HG02884 (cell line): ENCODE measurements at regions not wholly inside any gene's neighbourhood (a gene's known extent, or its start where the extent isn't known, plus 50 kb on each side); places are given as distances from the start of the nearest gene placed in this dataset.
"Not testable (repeated sequence)": the region's sequence is repeated elsewhere in the genome, so short reads cannot be mapped to it uniquely, and the experiment has no call there.

Source experiments
- ATAC-seq: cut with Tn5 transposase; IDR thresholded peaks from one replicate; pipeline ENCODE4 v1.9.1; 2021; ENCODE audit warnings: mild to moderate bottlenecking, moderate library complexity; ENCODE audit not compliant: unreplicated experiment

DNA sequence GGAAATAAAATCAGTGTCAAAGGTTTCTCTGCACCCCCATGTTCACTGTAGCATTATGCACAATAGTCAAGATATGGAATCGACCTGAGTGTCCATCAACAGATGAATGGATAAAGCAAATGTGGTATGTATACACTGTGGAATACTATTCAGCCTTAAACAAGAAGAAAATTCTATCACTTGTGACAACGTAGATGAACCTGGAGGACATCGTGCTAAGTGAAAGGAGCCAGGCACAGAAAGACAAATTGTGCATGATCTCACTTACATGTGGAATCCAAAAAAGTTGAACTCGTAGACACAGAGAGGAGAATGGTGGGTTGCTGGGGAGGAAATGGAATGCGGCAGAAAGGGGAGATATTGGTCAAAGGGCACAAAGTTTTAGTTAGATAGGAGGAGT, 136.3 kb upstream of the ESR1 start:
- no peak for ATAC-seq

DNA sequence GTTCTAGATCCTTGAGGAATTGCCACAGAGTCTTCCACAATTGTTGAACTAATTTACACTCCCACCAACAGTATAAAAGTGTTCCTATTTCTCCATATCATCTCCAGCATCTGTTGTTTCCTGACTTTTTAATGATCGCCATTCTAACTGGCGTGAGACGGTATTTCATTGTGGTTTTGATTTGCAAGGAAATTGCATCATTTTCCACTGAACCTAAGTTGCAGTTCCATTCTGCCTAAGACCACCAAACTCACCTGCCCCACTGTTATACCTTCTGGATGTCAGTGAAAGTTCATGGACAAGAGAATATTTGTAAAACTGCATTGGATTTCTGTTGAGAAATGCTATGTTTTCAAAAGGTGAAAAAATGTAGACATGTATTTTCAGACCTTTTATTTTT, 132.9 kb upstream of the ESR1 start:
- no peak for ATAC-seq

DNA sequence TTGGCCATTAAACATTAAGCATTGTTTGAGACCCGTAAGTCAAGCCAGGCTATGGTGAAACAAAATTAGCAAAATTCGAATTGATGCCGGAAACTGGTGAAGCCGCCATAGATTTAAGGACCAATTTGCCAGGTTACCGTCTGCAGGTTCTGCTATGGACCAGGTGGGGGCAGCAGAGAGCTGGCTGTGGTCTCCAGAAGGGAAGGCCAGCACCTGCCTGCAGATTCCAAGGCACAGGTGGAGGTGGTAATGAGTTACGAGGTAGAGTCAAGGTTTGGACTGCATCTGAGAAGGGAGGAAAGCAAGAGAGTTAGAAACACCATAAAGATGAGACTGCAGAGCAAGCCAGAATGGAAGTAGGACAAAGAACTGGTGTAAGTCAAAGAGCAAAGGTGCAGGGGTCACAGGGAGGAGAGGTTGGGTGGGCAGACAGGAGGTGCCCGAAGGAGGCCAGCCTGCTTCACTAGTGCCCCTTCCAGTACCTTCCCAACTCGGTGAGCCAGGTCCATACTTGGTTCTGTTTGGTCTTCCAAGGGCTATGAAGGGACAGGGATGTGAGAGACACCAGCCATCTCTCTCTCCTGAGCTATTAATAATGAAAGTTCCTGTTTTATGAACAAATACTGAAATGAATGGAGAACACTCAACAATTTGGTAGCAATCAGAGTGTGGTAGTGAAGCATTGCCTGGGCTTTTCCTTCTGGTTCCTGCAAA, 131.6 kb upstream of the ESR1 start:
- peak; percentile 87 for ATAC-seq

DNA sequence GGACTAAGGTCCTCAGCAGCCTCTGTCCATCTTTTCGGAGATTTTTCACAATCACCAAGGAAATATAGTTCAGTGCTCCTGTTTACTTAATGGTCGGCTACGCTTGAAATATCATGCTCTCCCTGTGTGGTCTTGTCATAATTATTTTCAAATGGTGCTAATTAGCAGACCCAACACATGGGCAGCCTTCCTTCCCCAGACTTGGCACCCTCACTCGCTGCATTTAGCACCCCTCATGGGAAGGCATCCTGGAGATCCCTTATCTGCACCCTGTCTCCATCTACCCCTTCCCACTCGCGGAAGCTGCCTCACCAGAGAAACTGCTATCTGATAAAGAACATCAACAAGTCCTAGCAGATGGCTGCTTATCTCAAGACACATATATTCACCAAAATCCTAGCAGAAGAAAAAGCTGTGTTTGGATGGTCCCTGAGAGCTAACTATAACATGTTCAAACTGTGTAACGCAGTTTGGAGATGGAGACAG, 131.0 kb upstream of the ESR1 start:
- ATAC-seq: no peak

DNA sequence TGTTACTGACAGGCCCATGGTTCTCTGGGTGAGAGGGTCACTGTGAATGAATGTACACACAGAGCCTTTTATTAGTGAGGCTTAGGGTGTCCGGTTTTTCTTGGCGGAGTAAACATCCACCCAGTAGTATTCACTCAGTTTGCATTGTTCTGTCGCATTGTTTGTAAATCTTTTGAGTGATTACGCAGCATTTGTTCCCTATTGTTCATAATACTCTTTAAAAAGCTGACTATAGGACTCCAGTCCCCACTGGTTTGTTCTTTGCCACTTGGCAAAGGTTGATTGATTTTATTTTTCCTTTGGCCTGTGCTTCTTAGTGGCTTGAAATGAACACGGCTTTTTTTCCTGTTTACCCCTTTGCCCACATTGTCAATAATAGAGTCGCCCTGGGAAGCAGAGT, 130.1 kb upstream of the ESR1 start:
- no peak for ATAC-seq

DNA sequence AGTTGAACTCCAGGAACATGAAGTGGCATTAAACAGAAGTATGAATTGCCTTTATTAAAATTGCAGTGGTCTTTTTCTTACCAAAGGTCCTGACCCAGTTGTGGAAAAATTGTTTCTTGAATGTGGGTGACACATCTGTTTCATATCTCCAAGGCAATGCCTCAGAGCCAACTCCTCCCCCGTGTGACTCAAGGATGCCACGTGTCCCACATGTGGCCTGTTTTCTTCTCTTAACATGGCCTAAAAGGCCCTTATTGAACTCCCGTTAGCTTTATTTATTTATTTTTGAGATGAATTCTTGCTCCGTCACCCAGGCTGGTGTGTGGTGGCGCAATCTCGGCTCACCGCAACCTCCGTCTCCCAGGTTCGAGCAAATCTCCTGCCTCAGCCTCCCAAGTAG, 128.4 kb upstream of the ESR1 start:
- ATAC-seq: no peak

DNA sequence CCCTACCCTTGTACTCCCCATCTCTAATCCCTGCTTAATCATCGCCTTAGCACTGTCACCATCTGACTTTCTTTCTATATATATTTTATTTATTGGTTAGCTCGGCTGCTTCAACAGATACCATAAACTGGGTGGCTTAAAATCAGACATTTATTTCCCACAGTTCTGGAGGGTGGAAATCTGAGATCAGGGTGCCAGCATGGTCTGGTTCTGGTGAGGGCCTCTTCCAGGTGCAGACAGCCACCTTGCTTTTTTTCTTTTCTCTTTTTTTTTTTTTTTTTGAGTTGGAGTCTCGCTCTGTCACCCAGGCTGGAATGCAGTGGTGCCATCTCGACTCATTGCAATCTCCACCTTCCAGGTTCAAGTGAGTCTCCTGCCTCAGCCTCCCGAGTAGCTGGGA, 127.5 kb upstream of the ESR1 start:
- no peak for ATAC-seq

DNA sequence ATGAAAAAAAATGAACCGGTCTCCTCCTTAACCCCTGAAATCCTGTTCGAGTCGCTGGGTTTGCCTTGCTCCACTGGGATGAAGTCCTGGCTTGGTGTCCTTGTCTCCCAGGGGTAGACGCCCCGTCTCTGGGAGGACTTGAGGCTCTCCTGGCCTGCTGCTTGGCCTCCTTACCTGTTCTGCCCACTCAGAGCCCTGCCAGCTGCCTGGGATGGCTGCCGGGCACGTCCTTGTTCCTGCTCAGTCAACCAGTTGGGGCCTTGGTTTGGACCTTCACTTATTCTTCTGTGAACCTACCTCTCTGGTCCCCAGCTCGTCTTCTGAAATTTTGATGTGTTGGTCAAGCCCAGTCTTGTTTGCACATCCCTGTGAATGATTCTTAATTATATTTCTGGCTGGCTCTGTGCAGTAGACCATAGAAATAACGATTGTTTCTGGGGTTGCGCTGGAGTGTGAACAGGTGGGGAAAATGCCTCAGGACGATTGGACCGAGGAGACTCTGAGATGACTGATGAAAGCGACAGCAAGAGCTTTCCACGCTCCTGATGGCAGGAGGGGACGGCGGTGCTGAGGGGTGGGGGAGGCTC, 126.5 kb upstream of the ESR1 start:
- no peak for ATAC-seq

DNA sequence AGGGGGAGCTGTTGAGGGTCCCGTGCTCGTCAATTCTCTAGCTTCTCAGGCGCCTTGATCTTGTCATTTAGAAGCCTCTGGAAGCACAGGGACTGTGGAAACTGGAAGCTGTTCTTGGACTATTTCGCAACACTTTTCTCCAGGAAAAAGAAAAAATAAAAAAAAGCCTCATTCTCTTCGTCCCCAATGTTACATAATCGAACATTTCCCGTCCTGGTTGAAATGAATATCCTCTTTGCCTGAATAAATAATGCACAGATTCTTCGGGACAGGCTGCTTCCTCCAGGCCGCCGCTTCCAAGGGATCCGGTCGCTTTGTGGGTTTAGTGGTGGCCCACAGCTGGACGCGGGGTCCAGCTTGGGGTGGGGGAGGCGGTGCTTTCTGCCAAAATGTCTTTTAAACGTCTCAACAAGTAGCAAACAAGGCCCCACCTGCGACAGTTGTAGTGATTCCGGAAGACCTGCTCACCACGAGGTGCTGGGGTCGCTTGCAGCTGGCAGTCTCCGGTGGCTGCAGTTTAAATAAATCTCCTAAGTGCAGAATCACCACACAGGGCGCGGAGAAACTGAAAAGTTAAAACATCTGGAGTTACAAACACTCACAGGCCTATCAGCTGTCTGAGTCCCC, 125.9 kb upstream of the ESR1 start:
- no peak for ATAC-seq

DNA sequence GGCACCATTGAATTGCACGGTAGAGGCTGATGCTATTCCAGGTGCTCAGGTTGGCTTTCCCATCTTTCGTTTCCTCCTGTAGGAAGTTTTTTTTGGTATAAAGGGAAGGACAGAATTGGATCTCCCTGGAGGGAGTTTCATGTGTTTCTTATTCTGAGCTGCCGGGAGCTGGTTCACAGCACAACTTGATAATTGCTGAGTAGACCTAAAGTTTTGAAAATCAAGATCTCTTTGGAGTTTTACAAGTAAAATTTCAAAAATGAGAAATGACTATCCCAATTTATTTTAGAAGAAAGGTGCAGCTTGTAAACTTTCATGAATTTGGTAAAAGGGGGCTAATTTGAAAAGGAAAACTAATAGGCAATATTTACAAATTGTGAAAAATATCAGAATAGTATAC, 125.2 kb upstream of the ESR1 start:
- ATAC-seq: no peak

DNA sequence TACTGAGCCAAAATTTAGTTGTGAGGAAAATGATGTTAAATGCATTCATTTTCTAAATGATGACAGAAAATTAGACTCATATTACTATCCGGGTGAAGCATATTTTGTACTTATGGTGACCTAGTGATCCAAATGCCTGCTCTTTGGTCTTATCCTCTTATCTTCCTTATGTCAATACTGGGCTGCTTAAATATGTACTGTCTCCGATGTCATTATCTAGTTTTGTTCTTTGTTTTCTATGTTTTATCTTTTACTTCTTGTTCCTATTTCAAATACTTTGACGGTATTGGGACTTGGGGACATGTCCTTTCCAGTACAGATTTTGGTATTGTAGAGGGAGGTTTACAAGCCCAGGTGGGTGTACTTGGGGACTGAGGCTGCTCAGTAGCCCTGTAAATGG, 124.6 kb upstream of the ESR1 start:
- ATAC-seq: no peak

DNA sequence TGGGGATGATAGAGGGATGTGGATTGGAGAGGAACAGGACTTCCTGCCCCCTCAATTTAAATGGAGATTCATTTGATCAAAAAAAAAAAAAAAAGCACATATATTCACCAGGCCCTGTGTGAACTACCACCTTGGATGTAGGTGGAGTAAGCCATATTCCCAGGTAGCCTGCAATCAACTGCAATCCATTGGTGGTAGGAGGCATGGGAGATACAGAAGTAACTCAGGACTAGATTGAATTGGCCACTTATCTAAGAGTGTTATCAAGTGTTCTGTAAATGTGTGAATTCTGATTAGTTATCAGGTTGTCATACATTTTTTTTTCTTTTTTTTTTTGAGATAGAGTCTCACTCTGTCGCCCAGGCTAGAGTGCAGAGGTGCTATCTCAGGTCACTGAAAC, 124.1 kb upstream of the ESR1 start:
- ATAC-seq: no peak

DNA sequence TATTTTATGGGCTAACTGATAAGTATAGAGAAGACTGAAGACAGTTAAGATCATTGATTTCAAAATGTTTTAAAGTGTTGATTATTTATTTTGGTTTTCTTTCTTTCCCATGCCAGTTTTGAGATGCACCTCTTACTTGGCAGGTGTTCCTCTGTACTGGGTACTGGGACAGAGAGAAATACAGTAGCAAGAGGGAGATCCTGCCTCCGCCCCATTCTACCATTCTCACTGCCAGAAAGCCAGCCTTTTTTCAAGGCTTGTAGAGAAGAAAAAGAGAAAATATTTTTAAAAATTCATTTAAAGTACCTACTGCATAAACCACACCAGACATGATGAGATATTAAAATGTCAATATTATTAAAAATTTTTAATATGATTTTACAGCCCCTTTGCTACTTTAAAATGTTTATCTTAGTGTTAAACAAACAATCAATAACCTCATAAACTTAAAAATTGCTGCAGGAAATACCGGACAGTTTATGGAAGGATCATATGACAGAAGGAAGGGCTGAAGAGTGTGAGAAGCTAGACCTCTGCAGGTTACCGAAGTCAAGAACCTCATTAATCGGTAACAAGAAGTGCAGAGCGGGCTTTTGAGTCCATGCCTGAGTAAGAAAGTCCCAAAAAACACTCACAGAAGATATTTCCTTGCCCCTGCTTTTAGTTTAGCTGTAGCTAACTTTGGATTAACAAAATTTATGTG, 117.8 kb upstream of the ESR1 start:
- no peak for ATAC-seq

DNA sequence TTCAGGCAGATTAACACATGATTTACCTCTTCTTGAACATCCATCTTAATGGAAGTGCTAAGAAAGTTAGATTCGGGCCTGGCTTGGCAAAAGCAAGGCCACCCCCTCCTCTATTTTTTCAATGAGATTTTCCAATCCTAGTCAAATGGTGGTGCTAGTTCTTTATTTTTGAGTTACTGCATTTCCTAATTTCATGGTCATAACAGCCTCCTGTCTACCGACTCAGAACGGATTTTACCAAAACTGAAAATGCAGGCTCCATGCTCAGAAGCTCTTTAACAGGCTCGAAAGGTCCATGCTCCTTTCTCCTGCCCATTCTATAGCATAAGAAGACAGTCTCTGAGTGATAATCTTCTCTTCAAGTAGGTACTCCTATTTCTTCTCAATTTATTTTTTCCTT, 117.2 kb upstream of the ESR1 start:
- ATAC-seq: no peak

DNA sequence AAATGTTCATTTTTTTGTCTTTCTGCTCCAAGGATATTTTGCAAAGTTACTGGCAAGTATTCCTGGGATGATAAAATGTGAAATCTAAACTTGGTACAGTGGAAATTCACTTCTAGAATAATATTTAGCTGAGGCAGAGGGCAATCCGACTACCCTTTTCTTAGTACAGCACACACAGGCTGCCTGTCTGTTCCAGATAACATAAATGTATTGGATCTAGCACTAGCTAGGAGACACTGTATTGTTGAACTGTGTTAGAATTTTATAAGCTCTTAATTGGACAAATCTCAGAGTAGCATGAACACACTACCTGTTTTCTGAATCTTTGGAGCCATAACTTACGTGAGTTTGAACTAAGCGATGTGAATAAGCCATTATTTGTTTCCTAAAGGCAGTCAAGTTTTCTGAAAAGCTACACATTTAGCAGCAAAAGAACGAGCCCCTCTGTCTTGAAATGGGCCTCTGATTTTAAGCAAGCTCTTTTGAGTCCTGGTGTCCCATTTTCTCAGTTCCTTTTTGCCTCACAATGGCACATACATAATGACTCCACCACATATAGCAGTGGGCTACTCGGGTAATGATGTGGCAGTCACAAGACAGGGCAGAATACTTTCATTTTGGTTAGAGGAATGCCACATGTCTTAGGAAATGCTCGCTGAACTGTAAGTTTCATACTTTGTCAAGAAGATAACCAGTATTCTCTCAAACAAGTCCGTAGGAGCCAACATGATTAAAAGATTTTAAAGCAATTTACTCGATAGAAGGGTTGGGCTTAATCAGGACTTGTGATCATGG, 116.5 kb upstream of the ESR1 start:
- ATAC-seq: peak; percentile 98

DNA sequence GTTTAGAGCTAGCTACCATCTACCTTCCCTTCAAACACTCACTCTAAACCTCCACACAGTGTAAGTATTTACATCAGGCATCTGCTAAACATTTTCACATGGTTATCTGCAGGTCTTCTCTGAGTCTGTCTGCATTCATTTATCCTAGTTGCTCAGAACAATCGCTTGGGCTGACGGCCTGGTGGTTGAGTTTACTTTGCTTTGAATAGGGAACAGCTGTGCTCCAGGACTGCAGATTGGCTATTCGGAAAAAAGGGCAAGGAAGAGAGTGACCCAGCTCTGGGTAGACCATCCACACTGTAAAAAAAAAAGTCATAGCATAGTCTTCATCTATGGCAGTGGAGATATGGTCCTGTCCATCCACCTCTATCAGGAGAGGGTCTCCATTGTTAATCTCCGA, 115.3 kb upstream of the ESR1 start:
- no peak for ATAC-seq

DNA sequence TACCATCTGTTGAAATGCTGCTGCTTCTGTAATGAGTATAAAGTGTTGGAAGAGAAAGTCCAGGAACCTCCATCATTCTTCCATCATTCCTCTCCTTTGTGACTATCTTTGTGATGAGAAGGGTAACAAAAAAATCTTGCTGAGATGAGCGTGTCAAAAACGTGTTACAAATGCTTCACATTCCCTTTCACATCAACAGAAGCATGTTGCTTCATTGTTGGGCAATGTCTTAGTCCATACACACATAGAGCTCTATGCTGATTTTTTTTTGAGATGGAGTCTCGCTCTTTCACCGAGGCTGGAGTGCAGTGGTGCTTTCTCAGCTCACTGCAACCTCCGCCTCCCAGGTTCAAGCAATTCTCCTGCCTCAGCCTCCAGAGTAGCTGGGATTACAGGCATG, 114.1 kb upstream of the ESR1 start:
- ATAC-seq: no peak

DNA sequence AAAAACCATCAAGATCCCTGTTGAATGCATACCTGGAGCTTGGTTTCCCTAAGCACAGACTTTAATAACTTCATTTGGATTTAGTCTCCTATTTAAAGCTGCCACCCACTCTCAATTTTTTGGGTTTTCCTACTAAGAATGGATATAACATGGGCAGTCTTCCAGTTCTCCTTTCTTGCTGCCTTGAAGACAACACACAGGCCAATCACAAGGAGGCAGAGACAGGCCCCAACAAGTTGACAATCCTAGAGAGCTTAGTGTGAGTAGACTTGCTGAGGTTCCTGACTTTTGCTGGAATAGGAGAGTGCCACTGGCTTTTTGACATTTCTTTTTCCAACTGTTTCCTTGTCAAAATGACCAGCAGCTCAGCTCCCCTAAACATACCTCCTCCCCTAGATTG, 112.3 kb upstream of the ESR1 start:
- ATAC-seq: no peak

DNA sequence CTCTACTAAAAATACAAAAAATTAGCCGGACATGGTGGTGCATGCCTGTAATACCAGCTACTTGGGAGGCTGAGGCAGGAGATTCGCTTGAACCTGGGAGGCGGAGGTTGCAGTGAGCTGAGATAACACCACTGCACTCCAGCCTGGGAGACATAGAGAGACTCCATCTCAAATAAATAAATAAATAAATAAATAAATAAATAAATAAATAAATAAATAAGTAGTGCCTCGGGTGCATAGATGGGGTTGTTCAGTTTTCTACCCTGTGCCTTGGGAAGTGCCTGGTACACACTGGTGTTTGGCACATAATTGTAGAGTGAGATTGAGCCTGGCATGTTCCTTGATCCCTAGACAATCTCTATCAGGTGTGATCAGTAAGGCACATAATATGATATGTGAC, 111.2 kb upstream of the ESR1 start:
- ATAC-seq: not testable (repeated sequence)

DNA sequence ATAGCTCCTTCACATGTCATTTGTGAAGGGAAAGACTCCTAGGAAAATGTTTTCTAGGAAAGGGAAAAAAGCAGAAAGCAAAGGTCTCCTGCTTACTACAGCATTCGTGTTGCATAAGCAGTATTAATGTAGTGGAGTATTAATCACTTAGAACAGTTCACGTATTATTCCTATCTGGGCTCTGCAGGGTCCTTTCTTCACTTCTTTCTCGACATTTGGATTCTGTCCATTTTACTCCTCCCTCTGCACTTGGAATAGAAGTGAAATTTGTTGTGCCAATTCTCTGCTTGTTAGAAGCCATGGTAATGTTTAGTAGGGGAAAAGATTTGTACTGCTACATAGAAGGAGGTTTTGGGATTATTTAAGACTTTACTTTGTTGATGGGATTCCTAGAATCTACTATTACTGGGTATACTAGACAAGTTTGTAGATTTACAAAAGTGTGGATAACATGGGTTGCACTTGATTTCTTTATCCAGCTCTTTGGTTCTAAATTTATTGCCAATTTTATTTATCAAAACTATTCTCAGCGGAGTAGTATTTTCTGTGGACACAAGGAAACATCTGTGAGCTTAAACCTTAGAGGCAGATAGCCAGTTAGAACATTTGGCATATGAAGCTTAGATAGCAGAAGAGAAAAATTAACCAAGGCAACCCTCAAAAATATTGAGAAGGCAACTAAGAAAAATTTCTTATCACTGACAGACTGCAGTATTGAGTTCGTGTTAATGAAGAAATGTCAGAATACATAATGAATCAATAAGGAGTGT, 108.4 kb upstream of the ESR1 start:
- ATAC-seq: no peak
